Tibial nerve (tissue), 4 donors: ENCODE measurements at regions not wholly inside any gene's neighbourhood (a gene's known extent, or its start where the extent isn't known, plus 50 kb on each side); places are given as distances from the start of the nearest gene placed in this dataset.

ENCODE experiments used
- EP300 ChIP-seq, 2 donors: sonication (generic); formaldehyde crosslinking; IDR thresholded peaks; one replicate each; pipeline ENCODE4 v1.6.1; 2017; ENCODE audit warnings: antibody characterized with exemption in 2 of 2, mild to moderate bottlenecking in 1 of 2
- POLR2A ChIP-seq, 2 donors: fragments of 450-650 bp; IDR thresholded peaks; one replicate each; pipeline ENCODE4 v1.6.1; 2017; ENCODE audit warnings: antibody characterized with exemption in 2 of 2, mild to moderate bottlenecking in 2 of 2, moderate library complexity in 2 of 2
- TF ChIP-seq, protein P1 (sequence below), 5 experiments: fragments of 200-600 bp in 3 of 5; fragments of 450-650 bp in 2 of 5; sonication (generic) in 3 of 5; IDR thresholded peaks; one replicate each; pipeline ENCODE4 v1.5.1; 2016 to 2019; ENCODE audit warnings: antibody characterized with exemption in 5 of 5, mild to moderate bottlenecking in 3 of 5, moderate library complexity in 2 of 5

DNA sequence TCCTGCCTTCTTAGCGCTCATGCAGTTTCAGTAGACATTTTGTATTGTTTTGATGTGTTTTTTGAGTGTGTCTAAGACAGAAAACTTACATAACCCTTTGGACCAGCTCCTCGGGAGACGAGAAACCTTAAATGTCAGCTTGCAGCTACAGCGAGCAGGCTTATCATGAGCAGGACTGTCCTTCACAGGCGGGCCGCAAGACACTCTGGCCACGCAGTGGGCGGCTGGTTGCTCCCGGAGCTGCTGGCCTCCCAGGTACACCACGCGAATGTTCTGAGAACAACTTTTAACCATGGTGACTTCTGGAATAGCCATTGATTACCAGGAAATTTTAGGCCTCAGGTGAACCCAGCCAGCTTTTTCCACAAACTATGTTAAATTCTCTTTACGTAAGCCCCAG, 164.1 kb upstream of the DIO3 start:
- TF ChIP-seq POLR2A (IDR thresholded peaks at IDR 0.05): no peak
- no peak for TF ChIP-seq EP300 (IDR thresholded peaks at IDR 0.05)
- TF ChIP-seq, protein P1, sequence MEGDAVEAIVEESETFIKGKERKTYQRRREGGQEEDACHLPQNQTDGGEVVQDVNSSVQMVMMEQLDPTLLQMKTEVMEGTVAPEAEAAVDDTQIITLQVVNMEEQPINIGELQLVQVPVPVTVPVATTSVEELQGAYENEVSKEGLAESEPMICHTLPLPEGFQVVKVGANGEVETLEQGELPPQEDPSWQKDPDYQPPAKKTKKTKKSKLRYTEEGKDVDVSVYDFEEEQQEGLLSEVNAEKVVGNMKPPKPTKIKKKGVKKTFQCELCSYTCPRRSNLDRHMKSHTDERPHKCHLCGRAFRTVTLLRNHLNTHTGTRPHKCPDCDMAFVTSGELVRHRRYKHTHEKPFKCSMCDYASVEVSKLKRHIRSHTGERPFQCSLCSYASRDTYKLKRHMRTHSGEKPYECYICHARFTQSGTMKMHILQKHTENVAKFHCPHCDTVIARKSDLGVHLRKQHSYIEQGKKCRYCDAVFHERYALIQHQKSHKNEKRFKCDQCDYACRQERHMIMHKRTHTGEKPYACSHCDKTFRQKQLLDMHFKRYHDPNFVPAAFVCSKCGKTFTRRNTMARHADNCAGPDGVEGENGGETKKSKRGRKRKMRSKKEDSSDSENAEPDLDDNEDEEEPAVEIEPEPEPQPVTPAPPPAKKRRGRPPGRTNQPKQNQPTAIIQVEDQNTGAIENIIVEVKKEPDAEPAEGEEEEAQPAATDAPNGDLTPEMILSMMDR (IDR thresholded peaks at IDR 0.05): no peak
